Upper lobe of right lung (tissue), 1 donor: ENCODE measurements at regions not wholly inside any gene's neighbourhood (a gene's known extent, or its start where the extent isn't known, plus 50 kb on each side); places are given as distances from the start of the nearest gene placed in this dataset.
A peak's percentile ranks its signal among the peaks of the same experiment; 100 is the strongest.

ENCODE experiments used
- ATAC-seq: fragments of 200-7000 bp; cut with Tn5 transposase; one replicate; pipeline ENCODE4 v1.9.1; 2020; ENCODE audit warnings: mild to moderate bottlenecking, moderate library complexity
- DNase-seq: peaks from one replicate; pipeline ENCODE4 v3.0.0-alpha.2; 2020
- H3K27ac ChIP-seq: fragments of 200-600 bp; one replicate; pipeline ENCODE4 v1.8.0; 2022
- H3K27me3 ChIP-seq: fragments of 200-600 bp; one replicate; pipeline ENCODE4 v1.8.0; 2022; ENCODE audit warnings: mild to moderate bottlenecking
- H3K36me3 ChIP-seq: fragments of 200-600 bp; one replicate; pipeline ENCODE4 v1.8.0; 2022
- H3K4me1 ChIP-seq: fragments of 200-600 bp; one replicate; pipeline ENCODE4 v1.8.0; 2022
- H3K4me3 ChIP-seq: fragments of 200-600 bp; one replicate; pipeline ENCODE4 v1.8.0; 2022; ENCODE audit warnings: mild to moderate bottlenecking
- H3K9me3 ChIP-seq: fragments of 200-600 bp; one replicate; pipeline ENCODE4 v1.8.0; 2022
- CTCF ChIP-seq: fragments of 200-600 bp; IDR thresholded peaks from one replicate; pipeline ENCODE4 v1.8.0; 2022; ENCODE audit warnings: antibody characterized with exemption
- intact Hi-C: fragments of 100-400 bp; cut with DNase I; formaldehyde crosslinking; loops from one replicate; pipeline ENCODE4 v1.11.0; 2022
- donor health status: DM: no; HTN: yes; CAD: no; lungs with severe emphysema.

GRCh38 chr3:72411126-72411525 is 437.1 kb downstream of the SHQ1 start:
- DNase-seq (no peak), ATAC-seq (no peak)
- Histone ChIP-seq H3K36me3 (no peaks in the 10 kb centered on the region), H3K4me1 (peaks cover 45% of the 10 kb centered on the region), H3K27ac (no peak overlapping the region), H3K9me3 (no peaks in the 10 kb centered on the region), H3K27me3 (no peaks in the 10 kb centered on the region), H3K4me3 (no peak overlapping the region)
- intact Hi-C loops: no loop called here
- TF ChIP-seq CTCF: no peak

- ATAC-seq (no peak), DNase-seq (no peak)
- Histone ChIP-seq H3K36me3 (no peaks in the 10 kb centered on the region), H3K9me3 (no peaks in the 10 kb centered on the region), H3K27ac (no peak overlapping the region), H3K27me3 (no peaks in the 10 kb centered on the region), H3K4me3 (no peak overlapping the region), H3K4me1 (peaks cover 56% of the 10 kb centered on the region)
- no peak for TF ChIP-seq CTCF
- intact Hi-C loops: no loop called here
Measured at GRCh38 chr3:72408983-72409779, 439.1 kb downstream of the SHQ1 start.

- no peaks in the 10 kb centered on the region for H3K27me3 ChIP-seq
- intact Hi-C loops: no loop called here
- ATAC-seq: no peak
Measured at GRCh38 chr3:72407766-72408165, 440.5 kb downstream of the SHQ1 start.

GRCh38 chr3:72405943-72406566 is 442.2 kb downstream of the SHQ1 start:
- H3K27me3 ChIP-seq: no peaks in the 10 kb centered on the region
- peak; percentile 52 for ATAC-seq
- H3K4me1 ChIP-seq: peaks cover 43% of the 10 kb centered on the region

More at GRCh38 chr3:72407766-72408165, 440.5 kb downstream of the SHQ1 start:
- Histone ChIP-seq H3K9me3 (no peaks in the 10 kb centered on the region), H3K4me1 (peaks cover 56% of the 10 kb centered on the region), H3K36me3 (no peaks in the 10 kb centered on the region), H3K27ac (no peak overlapping the region), H3K4me3 (no peak overlapping the region)
- no peak for DNase-seq
- no peak for TF ChIP-seq CTCF

GRCh38 chr3:72401005-72401545 is 447.2 kb downstream of the SHQ1 start:
- H3K36me3 ChIP-seq: no peaks in the 10 kb centered on the region
- TF ChIP-seq CTCF: no peak
- no peak overlapping the region for H3K4me3 ChIP-seq
- no peak overlapping the region for H3K27ac ChIP-seq
- no peaks in the 10 kb centered on the region for H3K9me3 ChIP-seq
- no peak for ATAC-seq
- no peak for DNase-seq
- no peaks in the 10 kb centered on the region for H3K27me3 ChIP-seq
- intact Hi-C loops: no loop called here
- peaks cover 15% of the 10 kb centered on the region for H3K4me1 ChIP-seq

More at GRCh38 chr3:72405943-72406566, 442.2 kb downstream of the SHQ1 start:
- Histone ChIP-seq H3K27ac (no peak overlapping the region), H3K9me3 (no peaks in the 10 kb centered on the region), H3K4me3 (no peak overlapping the region), H3K36me3 (no peaks in the 10 kb centered on the region)
- TF ChIP-seq CTCF: no peak
- DNase-seq: no peak
- intact Hi-C loops: no loop called here
